Left kidney (tissue), 1 donor: ENCODE measurements at regions not wholly inside any gene's neighbourhood (a gene's known extent, or its start where the extent isn't known, plus 50 kb on each side); places are given as distances from the start of the nearest gene placed in this dataset.

ENCODE experiments used
- DNase-seq: peaks from one replicate; pipeline ENCODE4 v3.0.0-alpha.2; 2013

DNA sequence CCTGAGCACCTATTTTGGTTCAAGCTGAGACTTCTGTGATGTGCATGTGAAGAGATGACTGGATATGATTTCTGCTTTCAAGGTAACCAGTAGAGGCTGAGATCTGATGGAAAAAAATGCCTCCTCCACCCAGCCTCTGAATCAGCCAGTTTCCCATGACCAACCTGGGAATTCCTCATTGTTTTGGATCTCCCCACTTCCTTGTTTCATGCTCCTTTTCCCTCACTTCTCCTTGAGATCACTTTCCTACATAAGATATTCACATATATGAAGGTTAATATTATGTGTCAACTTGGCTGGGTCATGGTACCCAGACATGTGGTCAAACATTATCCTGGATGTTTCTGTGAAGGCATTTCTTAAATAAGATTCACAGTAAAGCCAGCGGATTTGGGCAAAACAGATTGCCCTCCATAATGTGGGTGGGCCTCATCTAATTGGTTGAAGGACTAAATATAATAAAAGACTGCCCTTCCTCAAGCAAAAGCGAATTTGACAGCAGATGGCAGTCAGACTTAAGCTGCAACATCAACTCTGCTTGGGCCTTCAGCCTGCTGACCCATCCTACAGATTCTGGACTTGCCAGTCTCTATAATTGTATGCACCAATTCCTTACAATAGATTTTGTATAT lies 379.4 kb downstream of the TNS1 start:
- DNase-seq, result no peak

- peak; percentile 88 for DNase-seq
These were observed 380.4 kb downstream of the TNS1 start for GRCh38 chr2:217622205-217623060.

GRCh38 chr2:217621391-217621801 lies 381.4 kb downstream of the TNS1 start:
- no peak for DNase-seq

- DNase-seq, result no peak
These were observed 384.1 kb downstream of the TNS1 start for GRCh38 chr2:217618744-217619143.

DNA sequence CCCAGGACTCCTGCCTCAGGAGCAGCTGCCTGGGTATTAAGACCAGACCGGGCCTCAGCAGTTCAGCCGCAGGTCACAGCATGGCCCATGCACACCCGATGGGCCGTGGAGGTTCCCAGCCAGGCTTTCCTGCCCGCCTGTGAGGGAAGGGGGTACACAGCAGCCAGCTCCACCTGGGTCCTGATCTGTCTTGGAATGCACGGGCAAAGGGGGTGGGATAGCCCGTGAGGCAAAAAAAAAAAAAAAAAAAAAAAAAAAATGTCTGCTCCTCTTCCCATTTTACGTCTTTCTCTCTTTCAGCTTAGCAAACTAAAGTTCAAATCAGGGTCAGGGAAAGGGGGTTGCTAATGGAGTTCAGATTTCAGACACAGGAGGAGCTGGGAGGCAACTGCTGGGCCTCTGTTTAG lies 385.2 kb downstream of the TNS1 start:
- peak; percentile 73 for DNase-seq

DNA sequence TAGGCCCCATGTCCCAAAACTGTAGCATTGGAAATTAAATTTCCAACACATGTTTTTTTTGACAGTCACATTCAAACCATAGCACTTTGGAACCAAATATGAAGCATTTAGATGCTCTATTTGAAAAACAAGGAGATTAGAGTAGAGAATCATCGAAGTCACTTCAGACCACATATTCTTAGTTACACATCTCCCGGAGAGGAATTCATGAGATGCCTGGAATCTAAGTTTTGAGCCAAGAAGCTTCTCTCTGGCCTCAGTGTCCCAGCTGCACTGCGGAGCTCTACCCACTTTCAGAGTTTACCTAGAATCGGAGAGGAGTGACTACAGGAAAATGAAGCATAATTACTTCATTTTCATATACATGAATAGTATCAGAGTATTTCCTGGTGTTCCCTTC lies 385.9 kb downstream of the TNS1 start:
- no peak for DNase-seq

GRCh38 chr2:217615171-217615570 lies 387.6 kb downstream of the TNS1 start:
- DNase-seq, result no peak

DNA sequence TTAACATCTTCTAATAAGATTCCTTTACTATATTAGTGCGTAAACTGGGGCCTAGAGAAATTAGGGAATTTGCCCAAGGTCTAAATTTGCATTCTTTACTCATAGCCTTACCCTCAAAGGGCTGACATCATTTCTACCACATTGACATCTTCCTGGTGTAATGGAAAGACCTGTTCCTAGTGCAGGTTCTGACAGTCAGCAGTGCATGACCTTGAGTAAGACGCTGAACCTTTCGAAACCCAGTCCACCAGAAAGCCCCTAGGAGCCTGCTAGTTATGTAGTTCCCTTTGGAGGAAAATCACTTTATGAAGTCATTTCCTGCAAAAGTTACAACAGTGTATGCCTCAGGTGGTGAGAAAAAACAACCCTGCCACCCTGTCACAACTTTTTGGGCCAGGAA lies 388.3 kb downstream of the TNS1 start:
- no peak for DNase-seq

- DNase-seq, result no peak
These were observed 388.7 kb downstream of the TNS1 start for GRCh38 chr2:217614096-217614495.

- no peak for DNase-seq
These were observed 389.9 kb downstream of the TNS1 start for GRCh38 chr2:217612920-217613319.

DNA sequence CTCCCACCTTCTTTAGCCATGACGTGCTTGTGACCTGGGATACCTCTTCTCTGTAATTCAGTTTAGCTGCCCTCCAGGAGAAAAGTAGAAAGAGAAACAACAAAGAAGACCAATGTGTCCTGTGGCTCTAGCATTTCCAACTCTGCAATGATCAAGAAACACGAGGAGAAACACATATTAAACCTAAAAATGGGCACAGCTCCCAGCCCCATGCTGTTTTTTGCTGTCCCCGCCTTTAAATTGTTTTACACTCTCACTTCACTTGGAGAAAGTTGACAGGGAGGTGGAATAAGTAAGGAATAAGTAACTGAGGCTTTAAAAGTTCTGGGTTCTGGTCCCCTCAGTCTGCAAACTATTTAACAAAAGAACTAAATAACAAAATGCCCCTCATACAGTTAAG lies 390.6 kb downstream of the TNS1 start:
- DNase-seq, result no peak

GRCh38 chr2:217611626-217612127 lies 391.1 kb downstream of the TNS1 start:
- DNase-seq, result no peak

- no peak for DNase-seq
These were observed 391.7 kb downstream of the TNS1 start for GRCh38 chr2:217611056-217611455.

GRCh38 chr2:217610401-217610814 lies 392.4 kb downstream of the TNS1 start:
- DNase-seq, result no peak

DNA sequence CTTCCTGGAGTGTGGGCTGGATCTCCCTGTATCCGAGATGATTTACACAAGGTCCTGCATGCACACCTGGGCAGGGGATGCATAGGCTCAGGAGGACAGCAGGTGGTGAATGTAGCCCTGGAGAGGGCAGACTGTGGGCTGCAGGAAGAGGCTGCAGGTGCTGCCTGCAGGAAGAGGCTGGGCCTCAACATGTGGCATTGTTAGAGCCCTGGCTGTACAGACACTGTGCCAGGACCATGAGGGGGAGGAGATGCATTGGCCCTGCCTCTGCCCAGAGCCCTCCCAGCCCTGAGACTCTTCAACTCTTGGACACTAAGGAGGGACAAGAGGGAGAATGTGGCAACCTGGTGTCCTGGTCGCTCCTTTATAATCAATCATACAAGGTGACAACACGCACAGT lies 392.8 kb downstream of the TNS1 start:
- DNase-seq, result no peak

- no peak for DNase-seq
These were observed 396.5 kb downstream of the TNS1 start for GRCh38 chr2:217606296-217606695.

DNA sequence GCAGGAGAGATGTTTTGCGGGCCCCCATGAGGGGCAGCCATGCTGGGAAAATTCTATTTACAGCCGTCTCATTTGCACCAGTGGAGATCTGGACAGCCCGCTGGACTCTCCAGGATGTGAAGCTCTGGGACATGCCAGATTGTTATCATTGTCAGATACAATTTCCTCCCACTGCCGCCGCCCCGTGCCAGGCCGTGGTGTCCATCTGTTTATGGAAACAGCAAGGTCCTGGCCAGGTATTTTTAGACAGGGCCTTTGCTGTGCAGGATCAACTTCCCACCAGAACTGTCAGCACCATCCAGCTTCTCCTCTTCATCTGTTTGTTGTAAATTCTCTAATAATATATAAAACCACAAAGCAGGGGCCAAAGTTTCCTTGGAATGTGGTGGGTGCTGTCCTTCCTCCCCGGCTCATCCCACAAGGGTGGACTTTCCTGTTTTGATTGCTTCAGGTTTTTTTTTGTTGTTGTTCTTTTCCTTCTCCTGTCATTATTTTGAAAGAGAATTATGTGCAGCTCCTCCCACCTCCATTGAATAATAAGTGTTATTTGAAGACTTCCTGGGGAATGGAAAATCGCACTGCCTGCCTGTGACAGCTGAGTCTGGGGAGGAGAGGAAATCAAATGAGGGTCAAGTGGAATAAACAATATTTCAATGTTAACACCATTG lies 398.1 kb downstream of the TNS1 start:
- no peak for DNase-seq

- DNase-seq, result no peak
These were observed 401.2 kb downstream of the TNS1 start for GRCh38 chr2:217601601-217602000.

DNA sequence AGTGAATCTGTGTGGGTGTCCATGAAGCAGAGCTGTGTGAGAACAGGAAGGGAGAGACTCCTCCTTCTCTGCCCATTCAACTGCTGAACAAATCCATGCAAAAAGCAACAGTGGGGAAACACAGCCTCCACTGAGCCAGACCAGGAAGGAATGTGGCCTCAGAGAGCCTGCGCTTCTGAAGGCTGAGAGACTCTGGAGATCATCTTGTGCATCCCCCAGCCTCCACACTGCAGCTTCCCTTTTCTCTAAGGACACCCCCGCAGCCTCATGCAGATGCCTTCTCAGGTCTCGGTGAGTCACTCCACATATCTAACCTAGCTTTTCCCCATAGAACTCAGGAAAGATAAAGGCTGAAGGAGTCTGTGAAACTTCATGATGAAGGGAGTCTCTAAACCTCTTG lies 402.9 kb downstream of the TNS1 start:
- DNase-seq, result no peak

GRCh38 chr2:217597681-217598080 lies 405.1 kb downstream of the TNS1 start:
- DNase-seq, result no peak

- no peak for DNase-seq
These were observed 405.6 kb downstream of the TNS1 start for GRCh38 chr2:217597145-217597544.

DNA sequence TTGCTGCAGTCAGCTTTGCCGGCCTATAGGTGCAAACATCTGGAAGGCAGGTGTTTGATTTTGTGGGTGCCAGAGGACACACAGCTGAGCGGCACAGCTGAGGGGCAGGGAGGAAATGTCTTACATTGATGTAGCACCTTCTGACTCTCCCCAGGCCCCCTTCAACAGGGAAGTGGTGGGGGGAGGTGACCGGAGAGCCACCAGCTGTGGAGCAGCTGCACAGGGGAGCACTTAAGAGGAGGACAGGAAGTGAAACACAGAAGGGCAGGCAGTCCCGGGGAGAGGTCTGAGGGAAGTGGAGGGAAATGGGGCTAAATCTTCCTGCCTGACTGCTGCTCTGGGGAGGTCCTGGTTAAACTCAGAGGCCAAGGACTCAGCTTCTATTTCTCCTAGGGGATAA lies 409.1 kb downstream of the TNS1 start:
- no peak for DNase-seq

DNA sequence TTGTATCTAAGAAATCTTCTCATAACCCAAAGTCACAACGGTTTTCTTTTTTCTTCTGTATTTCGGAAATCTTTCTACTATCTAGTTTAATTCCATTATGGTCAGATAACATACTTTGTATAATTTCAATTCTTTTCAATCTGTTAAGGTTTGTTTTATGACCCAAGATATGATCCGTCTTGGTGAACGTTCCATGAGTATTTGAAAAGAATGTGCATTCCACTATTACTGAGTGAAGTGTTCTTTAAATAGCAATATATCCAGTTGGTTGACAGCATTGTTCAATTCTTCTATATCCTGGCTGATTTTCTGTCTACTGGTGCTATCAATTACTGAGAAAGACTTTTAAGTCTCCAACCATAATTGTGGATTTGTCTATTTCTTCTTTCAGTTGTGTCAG lies 414.5 kb downstream of the TNS1 start:
- DNase-seq, result no peak
